Osteoblast (primary cell): ENCODE measurements at regions not wholly inside any gene's neighbourhood (a gene's known extent, or its start where the extent isn't known, plus 50 kb on each side); places are given as distances from the start of the nearest gene placed in this dataset.

Experiments
- DNase-seq: peaks from one replicate; pipeline ENCODE4 v3.0.0; 2011; ENCODE audit warnings: low spot score, mixed read lengths; ENCODE audit not compliant: insufficient read length; ENCODE audit errors: missing footprints
- H2AFZ ChIP-seq: 2 replicates; pipeline ENCODE4 v1.6.0; 2011; ENCODE audit warnings: mild to moderate bottlenecking, low read length
- H3K27ac ChIP-seq: 2 replicates; pipeline ENCODE4 v1.5.1; 2011; ENCODE audit warnings: mild to moderate bottlenecking, low read depth, low read length, moderate library complexity
- H3K27me3 ChIP-seq: 2 replicates; pipeline ENCODE4 v1.6.0; 2012; ENCODE audit warnings: mild to moderate bottlenecking, control low read depth, inconsistent platforms, low read length, moderate library complexity; ENCODE audit not compliant: insufficient read depth
- H3K36me3 ChIP-seq: 2 replicates; pipeline ENCODE4 v1.5.1; 2011; ENCODE audit warnings: mild to moderate bottlenecking, low read length, control low read depth, moderate library complexity; ENCODE audit not compliant: insufficient read depth
- H3K4me1 ChIP-seq: 2 replicates; pipeline ENCODE4 v1.5.1; 2011; ENCODE audit warnings: mild to moderate bottlenecking, low read length, control low read depth, moderate library complexity; ENCODE audit not compliant: insufficient read depth
- H3K4me2 ChIP-seq: 2 replicates; pipeline ENCODE4 v1.6.0; 2011; ENCODE audit warnings: mild to moderate bottlenecking, low read length; ENCODE audit not compliant: insufficient read depth
- H3K4me3 ChIP-seq: fragments of 200-600 bp; sonication (generic); 3 replicates; pipeline ENCODE4 v1.5.1; 2012; ENCODE audit warnings: mild to moderate bottlenecking, low read length, inconsistent platforms; ENCODE audit not compliant: insufficient read depth
- H3K79me2 ChIP-seq: 2 replicates; pipeline ENCODE4 v1.6.0; 2012; ENCODE audit warnings: mild to moderate bottlenecking, low read length, control low read depth, inconsistent platforms; ENCODE audit not compliant: insufficient read depth
- H3K9me3 ChIP-seq: 2 replicates; pipeline ENCODE4 v1.5.1; 2011; ENCODE audit warnings: low read depth, low read length, control low read depth
- H4K20me1 ChIP-seq: 2 replicates; pipeline ENCODE4 v1.6.0; 2012; ENCODE audit warnings: mild to moderate bottlenecking, low read length, control low read depth; ENCODE audit not compliant: insufficient read depth
- CTCF ChIP-seq: IDR thresholded peaks from 2 replicates; pipeline ENCODE4 v1.5.1; 2011; ENCODE audit warnings: mild to moderate bottlenecking, low read depth, low read length, moderate library complexity; ENCODE audit errors: extremely low read depth

GRCh38 chr3:64856977-64857516 lies 169.2 kb upstream of the ADAMTS9 start:
- Histone ChIP-seq H3K4me2 (no peak overlapping the region), H3K27ac (no peak overlapping the region), H3K36me3 (no peaks in the 10 kb centered on the region), H3K27me3 (no peaks in the 10 kb centered on the region), H3K9me3 (no peaks in the 10 kb centered on the region), H4K20me1 (no peaks in the 10 kb centered on the region), H3K4me3 (no peak overlapping the region), H3K79me2 (no peaks in the 10 kb centered on the region), H2AFZ (no peak overlapping the region), H3K4me1 (no peaks in the 10 kb centered on the region)
- no peak for DNase-seq
- TF ChIP-seq CTCF: no peak

- no peak for TF ChIP-seq CTCF
- Histone ChIP-seq H3K36me3 (no peaks in the 10 kb centered on the region), H2AFZ (no peak overlapping the region), H3K4me2 (no peak overlapping the region), H3K4me1 (no peaks in the 10 kb centered on the region), H3K27ac (no peak overlapping the region), H3K9me3 (no peaks in the 10 kb centered on the region), H3K27me3 (no peaks in the 10 kb centered on the region), H3K79me2 (no peaks in the 10 kb centered on the region), H4K20me1 (no peaks in the 10 kb centered on the region), H3K4me3 (no peak overlapping the region)
- DNase-seq: no peak
Observed at GRCh38 chr3:64856106-64856505, 168.3 kb upstream of the ADAMTS9 start.

GRCh38 chr3:64853456-64853855 lies 165.7 kb upstream of the ADAMTS9 start:
- TF ChIP-seq CTCF: no peak
- no peak overlapping the region for H3K27ac ChIP-seq
- H3K4me2 ChIP-seq: no peak overlapping the region
- H3K79me2 ChIP-seq: no peaks in the 10 kb centered on the region
- H3K4me3 ChIP-seq: no peak overlapping the region
- H3K4me1 ChIP-seq: no peaks in the 10 kb centered on the region
- no peaks in the 10 kb centered on the region for H3K9me3 ChIP-seq
- H2AFZ ChIP-seq: no peak overlapping the region
- DNase-seq: no peak
- no peaks in the 10 kb centered on the region for H3K27me3 ChIP-seq
- H3K36me3 ChIP-seq: no peaks in the 10 kb centered on the region
- no peaks in the 10 kb centered on the region for H4K20me1 ChIP-seq

- no peak for DNase-seq
- Histone ChIP-seq H3K79me2 (no peaks in the 10 kb centered on the region), H3K27ac (no peak overlapping the region), H3K4me1 (no peaks in the 10 kb centered on the region), H3K9me3 (no peaks in the 10 kb centered on the region), H3K4me2 (no peak overlapping the region), H3K27me3 (no peaks in the 10 kb centered on the region), H3K4me3 (no peak overlapping the region), H3K36me3 (no peaks in the 10 kb centered on the region), H4K20me1 (no peaks in the 10 kb centered on the region), H2AFZ (no peak overlapping the region)
- no peak for TF ChIP-seq CTCF
Observed at GRCh38 chr3:64852738-64853137, 164.9 kb upstream of the ADAMTS9 start.
